NCI-H82 treated with DMSO at 0.1 percent for 48 hours (cell line): ENCODE measurements at regions not wholly inside any gene's neighbourhood (a gene's known extent, or its start where the extent isn't known, plus 50 kb on each side); places are given as distances from the start of the nearest gene placed in this dataset.
"Not testable (repeated sequence)": the region's sequence is repeated elsewhere in the genome, so short reads cannot be mapped to it uniquely, and the experiment has no call there.

Source experiments
- DNase-seq: peaks from one replicate; lab custom pipeline; 2025; ENCODE audit not compliant: unreplicated experiment; lab: John Stamatoyannopoulos, UW

DNA sequence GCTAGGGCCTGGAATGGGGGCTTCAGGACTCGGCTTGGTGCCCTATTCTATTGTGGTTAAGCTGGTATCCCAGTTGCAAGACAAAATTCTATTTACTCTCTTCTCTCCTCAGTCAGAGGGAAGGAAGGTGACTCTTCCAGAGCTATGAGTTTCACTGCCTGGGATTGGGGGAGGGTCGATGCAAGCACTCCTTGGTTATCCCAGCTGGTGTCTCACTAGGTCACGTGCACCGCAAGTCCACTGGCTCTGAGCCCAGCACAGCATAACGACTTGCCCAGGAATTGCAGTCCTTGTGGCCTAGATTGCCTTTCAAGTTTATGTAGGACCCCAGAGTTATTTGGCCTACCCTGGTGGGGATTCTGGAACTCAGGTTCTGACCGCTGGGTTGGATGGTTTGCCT is 958.8 kb downstream of the IGSF11 start:
- no peak for DNase-seq

DNA sequence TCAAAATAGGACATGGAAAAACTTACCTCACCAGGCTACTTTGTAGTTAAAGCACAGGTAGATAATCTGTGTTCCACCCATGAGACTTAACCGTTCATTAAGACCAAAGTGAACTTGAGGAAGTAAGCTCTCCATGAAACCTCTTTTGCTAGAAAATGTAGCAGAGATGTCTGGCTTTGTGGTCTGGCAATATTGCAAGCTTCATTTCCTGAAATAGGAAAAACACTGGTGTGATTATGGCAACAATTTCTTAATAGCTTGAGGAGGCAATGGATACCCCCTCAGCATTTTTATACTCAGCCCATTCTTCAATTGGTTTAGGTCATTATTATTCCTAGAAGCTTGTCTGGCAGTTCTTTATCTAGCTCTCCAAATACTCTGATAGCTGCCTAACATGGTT is 957.3 kb downstream of the IGSF11 start:
- no peak for DNase-seq

DNA sequence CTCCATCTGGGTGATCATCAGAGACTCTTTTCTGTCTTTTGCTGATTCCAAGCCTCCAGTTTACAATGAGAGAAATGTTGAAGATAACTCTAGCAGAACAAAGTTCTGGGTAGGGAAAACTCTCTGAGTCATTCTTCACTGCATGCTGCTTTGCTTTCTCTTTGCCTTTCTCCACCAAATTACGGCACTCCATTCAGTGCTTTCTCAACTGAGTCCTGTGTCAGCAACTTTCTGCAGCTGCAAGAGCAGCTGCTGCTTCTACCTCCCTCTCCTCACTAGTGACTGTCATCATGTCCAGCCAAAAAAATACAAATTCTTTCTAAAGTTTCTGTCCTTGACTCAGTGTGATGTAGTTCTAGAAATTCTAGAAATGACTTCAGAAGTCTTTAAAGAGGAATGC is 953.8 kb downstream of the IGSF11 start:
- DNase-seq, result no peak

DNA sequence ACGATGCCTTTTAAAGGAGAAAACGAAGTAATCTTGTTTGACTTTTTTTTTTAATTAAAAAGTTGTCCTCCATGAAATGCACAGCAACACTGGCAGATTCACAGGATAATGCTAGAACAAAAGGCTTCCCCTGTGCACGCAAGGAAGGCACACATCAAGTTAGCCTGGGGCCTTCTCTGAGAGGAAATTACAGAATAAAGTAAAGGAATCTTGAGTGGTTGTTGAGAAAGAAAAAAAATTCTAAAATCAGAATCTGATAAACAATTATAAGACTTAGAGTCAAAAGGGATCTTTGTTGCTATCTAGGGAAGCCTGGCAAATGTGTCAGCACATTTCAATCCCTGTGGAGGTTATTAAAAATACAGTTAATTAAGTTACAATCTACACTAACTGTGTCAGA is 946.0 kb downstream of the IGSF11 start:
- DNase-seq, result no peak

DNA sequence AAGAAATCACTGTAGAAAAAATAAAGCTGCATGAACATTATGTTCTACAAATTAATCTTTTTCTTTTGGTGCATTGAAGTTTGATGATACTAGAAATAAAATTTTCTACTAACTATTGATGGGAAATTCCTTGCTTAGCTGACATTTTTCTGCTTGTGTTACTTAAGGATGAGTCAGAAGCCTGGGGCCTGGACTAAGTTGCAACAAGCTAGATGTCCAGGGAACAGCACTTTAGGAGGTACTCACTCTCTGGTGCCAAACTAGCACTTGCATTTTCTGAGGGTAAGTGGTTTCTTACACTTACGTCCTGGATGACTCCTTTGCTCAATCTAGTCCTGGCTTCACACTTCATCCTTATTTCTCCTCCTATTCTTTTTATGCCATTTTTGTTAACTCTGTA is 945.1 kb downstream of the IGSF11 start:
- no peak for DNase-seq

DNA sequence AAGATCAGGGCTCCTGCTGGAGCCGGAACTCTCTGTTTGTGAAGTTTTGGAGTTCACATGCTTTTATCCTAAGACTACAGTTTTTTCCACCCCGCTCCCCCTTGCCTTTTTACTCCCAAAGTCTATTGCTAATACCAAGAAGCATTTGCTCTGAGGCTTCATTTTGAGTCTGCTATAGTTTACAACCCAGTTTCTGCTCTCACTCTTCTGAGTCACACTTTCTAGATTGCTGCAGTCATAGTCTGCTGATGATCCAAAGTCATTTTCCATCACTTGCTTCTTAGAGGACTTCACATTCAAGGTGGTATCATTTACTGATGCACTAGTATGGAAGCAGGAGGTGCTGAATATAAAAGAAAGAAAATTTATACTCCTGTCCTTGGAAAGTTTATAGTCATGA is 937.4 kb downstream of the IGSF11 start:
- no peak for DNase-seq

DNA sequence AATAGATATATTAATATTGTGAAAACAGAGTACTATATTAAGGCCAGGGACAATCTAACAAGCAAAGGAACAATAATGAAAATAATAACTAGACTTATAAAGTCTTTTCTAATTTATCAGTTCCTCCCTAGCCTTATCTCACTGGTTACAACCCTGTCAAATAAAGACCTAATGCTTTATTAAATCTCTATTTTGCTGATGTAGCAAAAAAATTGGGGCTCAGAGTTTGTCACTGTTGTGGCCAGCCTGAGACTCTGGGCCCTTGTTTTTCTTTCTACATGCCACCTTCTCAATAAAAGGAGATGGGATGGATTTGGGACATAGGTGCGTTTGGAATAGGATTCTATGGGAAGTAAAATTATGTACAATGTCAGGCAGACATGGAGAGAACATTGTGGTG is 937.0 kb downstream of the IGSF11 start:
- no peak for DNase-seq

DNA sequence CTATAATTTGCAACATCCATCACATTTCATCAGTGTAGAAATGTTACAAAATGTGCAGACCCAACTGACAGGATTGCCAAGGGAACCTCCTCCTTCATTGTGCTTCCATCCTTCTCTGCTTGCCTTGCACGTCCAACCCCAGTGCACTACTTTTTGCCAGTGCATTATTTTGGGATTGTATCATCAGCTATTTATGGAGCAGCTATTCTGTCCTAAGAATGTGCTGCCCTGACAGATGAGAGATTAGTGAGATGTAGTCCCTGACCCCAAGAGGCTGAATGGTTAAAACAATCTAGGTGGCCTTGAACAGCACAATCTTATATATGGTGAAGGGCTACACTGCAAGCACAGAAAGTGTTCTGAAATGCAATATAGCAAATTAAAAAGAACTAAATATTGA is 935.8 kb downstream of the IGSF11 start:
- no peak for DNase-seq

DNA sequence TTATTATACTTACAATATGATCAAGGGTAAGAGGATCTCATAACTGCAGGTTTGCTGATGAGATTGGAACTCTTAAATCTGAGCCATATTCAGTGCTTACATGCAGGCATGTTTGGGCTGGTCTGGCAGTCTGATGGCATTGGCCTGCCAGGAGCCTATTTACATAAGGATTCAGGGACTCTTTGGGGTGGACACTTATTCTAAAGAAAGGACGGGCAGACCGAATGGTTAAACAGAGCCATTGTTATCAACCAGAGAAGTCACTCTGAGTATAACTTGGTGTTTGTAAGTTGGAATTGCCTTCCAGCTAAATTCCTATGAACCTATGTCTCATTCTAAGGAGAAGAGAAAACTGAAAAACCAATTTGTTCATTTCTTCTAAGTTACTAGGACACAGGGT is 932.8 kb downstream of the IGSF11 start:
- DNase-seq, result no peak

DNA sequence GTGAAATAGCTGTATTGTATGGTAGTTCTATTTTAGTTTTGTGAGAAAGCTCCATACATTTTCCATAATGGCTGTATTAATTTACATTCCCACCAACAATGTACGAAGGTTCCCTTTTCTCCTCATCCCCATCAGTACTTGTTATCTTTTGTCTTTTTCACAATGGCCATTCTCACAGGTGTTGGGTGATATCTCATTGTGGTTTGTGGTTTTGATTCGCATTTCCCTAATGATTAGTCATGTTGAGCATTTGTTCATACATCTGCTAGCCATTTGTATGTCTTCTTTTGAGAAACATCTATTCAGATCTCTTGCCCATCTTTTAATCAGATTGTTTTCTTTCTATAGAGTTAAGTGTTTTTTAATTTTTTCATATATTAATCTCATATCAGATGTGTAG is 931.9 kb downstream of the IGSF11 start:
- DNase-seq, result no peak

DNA sequence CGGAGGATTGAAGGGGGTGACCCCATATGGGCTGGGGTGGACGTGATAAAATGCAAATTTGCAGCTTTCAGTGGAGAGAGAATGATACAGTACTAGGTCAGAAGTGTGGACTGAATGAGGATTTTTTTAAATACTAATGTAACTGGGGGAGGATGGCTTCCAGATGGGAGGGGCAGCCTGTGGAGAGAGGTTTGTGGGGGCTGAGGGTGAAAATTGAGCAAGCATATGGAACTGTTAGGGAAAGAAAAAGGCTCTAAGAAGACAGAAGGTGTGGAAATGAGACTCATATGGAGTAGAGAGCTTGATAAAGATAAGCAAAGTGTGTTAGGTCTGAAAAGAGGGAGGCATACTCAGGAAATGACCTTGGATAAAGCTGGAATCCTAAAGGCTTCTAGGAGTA is 926.4 kb downstream of the IGSF11 start:
- DNase-seq, result no peak

DNA sequence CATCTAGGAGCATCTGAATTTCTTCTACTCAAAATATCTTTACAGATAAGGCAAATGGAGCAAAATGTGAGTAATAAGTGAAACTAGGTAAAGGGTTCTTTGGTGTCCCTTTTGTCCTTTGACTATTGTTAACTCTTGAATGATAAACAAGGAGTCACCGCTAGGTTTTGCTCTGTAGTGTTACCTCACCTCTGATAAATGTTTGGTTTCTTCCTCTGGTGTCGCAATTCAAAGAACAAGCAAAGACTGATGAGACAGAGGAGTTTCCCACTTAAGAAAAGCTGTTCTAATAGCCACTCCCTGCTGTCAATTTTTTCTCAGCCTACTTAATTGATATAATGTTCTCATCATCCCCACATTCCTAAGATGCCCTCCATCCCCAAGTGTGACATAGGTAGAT is 925.9 kb downstream of the IGSF11 start:
- no peak for DNase-seq

DNA sequence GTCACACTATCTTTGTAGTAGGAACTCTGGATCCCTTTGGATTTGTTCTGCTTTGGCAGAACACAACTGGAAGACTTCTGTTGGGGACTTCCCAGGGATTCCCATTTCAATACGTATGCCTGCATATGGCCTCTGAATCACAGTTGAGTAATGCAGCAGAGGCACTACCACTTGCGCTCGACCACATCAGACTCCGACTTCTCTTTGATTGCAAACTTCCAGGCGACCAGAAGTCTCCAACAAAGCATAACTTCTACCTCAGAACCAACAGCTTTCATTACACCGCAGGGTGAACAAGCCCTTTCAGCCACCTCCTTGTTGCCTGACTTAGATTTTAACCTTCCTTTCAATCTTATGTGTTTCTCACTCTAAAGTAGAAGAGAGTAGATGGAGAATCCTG is 924.4 kb downstream of the IGSF11 start:
- no peak for DNase-seq

DNA sequence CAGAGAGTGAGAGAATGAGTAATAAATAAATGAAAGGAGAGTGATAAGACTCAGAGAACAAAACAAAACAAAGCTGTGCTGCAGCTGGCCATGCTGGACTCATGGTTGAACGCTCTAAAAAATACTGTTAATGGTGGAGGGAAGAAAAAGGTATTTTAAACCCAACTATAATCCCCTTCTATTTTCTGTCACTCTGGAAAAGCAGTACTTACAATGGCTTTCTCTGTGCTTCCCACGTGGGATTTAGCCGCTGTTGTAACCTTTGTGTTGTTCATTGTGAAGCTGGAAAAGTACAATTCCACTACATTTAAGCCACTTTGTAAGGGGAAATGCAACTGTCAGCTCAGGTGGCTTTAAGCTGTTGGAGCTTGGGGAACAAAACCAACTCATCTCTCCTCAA is 917.7 kb downstream of the IGSF11 start:
- no peak for DNase-seq

DNA sequence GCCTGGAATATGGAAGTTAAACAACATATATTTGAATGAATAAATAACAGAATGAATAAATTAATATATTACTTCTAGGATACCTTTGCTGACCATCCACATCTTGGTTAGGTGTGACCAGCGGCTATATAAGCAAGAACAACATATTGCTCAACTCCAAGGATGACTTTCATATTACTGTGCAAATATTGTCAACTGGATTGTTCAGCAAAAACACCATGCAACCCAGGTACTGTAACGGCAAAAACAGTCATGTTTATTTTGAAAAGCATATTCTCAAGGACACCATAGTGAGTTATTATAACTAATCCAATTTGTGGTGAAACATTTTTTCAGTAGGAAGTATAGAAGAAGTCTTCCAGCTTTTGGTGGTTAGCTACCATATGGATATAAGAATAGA is 907.9 kb downstream of the IGSF11 start:
- DNase-seq, result no peak

DNA sequence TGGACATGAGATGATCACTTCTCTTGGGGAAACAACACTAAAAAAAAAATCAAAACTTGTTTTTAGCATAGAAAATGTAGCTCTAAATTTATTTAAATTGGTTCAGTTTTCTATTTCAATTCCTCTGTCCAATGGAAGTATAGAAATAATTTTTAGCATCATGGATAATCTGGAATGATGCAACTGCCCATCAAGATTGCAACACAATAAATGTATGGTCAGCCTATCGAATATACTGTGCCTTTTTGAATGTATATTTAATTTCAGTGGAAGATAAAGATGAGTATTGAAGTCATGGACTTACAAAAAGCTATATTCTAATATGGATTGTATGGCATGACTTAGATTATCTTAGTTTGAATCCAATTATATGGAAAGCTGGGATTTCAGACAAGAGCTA is 906.7 kb downstream of the IGSF11 start:
- peak; percentile 31 for DNase-seq

DNA sequence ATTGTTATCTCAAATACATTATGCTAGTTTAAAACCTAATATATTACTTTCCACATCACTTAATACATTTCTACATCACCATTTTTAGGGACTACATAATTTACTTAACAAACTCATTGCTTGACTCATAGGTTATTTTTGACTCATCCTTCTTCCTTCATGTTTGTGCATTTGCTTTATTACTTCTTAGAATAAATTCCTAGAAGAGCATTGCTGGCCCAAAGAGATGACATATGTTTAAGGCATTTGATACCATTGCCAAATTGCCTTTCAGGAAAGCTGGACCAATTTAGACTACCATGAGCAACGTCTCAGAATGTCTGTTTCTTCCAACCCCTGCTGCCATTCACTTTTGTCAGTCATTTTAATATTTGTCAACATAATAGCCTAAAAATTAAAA is 905.8 kb downstream of the IGSF11 start:
- peak; percentile 52 for DNase-seq

DNA sequence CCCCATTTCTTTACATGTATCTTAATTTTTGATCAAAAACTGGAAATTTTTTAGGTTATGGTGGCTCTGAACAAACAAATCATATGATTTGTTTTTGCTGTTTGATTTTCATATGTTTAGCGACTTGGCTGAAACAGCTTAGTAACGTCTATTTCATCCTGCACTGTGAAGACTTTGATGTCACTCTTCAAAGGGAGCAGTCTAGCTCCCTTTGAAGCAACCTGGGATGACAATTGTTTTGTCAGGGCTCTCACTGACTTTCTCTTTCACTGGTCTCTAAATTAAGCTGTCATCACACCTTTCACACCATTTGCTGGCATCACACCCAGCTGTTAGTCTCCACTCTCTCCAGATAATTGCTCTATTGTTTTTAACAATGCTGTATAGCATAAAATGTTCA is 896.9 kb downstream of the IGSF11 start:
- DNase-seq, result no peak

DNA sequence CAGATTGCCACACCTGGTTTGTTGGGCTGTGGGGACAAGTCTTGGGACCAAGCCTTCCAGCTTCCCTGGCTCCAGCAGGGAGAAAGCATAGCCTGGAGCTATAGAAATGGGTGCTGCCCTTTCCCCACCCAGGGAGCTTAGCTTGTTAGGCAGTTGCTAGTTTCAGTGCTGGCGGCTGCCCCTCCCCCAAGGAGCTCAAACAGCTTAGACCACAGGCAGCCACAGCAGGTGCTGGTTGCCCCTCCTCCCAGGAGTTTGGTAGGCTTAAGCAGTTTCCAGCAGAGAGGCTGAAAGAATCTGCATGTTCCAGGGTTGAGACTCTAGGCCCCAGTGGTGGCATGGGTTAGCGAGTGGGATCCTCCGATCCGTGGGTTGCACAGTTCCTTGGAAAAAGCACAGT is 889.7 kb downstream of the IGSF11 start:
- peak; percentile 87 for DNase-seq

DNA sequence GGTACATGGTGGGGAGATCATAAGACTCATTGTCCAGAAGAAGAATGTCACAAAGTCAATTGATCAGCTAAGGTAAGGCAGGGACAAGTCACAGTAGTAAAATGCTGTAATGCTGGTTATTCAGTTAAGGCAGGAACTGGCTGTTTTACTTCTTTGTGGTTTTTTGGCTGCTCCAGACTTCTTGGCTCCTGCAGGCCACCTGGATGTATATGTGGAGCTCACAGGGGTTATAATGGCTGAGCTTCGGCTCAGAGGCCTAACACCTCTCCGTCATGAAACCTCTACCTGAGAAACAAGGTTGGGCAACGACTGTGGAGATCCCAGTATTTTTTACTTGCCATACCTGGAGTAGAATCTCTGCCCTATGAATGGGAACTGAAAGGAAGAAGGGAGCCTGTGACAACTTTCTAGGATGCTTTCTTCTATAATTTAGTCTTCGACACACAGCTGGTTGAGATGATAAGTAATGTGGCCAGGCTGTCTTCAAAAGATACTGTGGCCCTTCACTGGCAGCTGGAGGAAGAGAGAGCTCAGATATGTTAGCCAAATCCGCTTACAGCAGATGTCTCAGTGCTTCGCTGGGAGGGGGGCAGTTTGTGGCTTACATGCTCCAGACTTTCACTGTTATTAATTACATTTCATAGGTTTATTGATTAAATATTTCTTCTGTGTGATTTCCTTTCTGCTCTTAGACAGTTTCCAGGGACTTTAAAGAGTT is 887.8 kb downstream of the IGSF11 start:
- DNase-seq, result peak; percentile 90

DNA sequence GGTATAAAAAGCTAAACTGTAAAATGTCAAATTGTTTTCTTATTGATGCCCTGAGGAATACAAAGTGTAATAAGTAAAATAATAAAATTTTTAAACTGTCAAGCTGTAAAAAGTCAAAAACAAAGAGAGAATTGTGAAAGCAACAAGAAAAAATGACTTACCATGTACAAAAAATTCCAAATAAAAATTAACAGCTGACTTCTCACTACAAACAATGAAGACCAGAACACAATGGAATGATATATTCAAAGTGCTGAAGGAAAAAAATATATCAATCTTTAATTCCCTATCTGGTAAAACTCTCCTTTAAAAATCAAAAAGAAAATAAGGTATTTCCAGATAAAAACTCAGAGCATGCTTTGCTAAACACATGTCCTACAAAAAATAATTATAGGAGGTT is 883.5 kb downstream of the IGSF11 start:
- no peak for DNase-seq

DNA sequence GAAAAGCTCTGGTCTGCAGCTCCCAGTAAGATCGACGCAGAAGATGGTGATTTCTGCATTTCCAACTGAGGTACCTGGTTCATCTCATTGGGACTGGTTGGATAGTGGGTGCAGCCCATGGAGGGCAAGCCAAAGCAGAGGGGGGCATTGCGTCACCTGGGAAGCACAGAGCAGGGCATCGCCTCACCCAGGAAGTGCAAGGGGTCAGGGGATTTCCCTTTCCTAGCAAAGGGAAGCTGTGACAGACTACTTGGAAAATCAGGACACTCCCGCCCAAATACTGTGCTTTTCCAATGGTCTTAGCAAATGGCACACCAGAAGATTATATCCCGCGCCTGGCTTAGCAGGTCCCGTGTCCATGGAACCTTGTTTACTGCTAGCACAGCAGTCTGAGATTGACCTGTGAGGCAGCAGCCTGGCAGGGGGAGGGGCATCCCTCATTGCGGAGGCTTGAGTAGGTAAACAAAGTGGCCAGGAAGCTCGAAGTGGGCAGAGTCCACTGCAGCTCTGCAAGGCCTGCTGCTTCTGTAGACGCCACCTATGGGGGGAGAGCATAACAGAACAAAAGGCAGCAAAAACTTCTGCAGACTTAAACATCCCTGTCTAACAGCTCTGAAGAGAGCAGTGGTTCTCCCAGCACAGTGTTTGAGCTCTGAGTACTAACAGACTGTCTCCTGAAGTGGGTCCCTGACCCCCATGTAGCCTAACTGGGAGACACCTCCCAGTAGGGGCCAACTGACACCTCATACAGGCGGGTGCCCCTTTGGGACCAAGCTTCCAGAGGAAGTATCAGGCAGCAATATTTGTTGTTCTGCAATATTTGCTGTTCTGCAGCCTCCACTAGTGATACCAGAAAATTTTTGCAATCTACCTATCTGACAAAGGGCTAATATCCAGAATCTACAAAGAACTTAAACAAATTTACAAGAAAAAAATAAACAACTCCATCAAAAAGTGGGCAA is 871.7 kb downstream of the IGSF11 start:
- DNase-seq, result not testable (repeated sequence)
